ENCODE measurements at regions not wholly inside any gene's neighbourhood (a gene's known extent, or its start where the extent isn't known, plus 50 kb on each side); places are given as distances from the start of the nearest gene placed in this dataset.

DNA sequence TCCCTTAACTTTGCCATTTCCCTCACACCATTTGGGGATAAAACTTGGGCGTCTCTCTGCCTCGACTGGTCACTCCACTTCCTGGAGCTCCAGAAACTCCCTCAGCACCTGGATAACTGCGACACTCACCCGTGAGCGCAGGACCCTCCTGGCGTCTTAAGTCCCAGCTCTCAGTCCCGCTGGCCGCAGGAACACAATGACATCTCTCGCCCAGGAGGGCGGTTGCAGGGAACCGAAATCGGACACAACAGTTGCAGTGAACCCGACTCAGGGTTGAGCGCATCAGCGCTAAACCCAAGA lies 370.9 kb upstream of the SMIM31 start:
- POLR2A ChIA-PET: no interaction called here
- CTCF ChIA-PET: no interaction called here
- TF ChIP-seq CTCF (IDR thresholded peaks at IDR 0.05; ENCODE audit: control extremely low read depth, extremely low read depth, low read depth, missing control alignments): no peak
- no peak for DNase-seq (ENCODE audit: extremely low spot score)

GRCh38 chr4:164383358-164384220 lies 370.3 kb upstream of the SMIM31 start:
- CTCF ChIA-PET: no interaction called here
- no peak for DNase-seq (ENCODE audit: extremely low spot score)
- POLR2A ChIA-PET: no interaction called here
- TF ChIP-seq CTCF (IDR thresholded peaks at IDR 0.05; ENCODE audit: control extremely low read depth, extremely low read depth, low read depth, missing control alignments): no peak

DNA sequence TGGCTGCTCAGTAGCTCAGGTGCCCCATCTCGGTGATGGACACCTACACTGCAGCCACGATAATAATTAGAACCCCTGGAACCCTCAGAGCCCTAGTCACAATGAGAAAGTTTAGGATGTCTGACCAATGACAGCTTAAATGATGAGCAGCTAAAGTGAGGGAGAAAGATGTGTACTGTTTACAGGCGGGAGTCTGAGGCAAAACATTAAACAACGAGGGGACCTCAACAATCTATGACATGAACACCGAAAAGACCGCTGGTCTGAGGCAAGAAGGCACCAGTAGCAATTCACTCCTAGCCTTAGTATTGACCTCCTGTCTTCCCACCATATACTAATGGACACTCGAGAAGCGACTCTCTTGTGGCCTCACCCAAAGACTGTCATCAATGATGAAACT lies 369.5 kb upstream of the SMIM31 start:
- no peak for DNase-seq (ENCODE audit: extremely low spot score)
- ChIA-PET CTCF (no interaction called here), POLR2A (no interaction called here)
- no peak for TF ChIP-seq CTCF (IDR thresholded peaks at IDR 0.05; ENCODE audit: control extremely low read depth, extremely low read depth, low read depth, missing control alignments)

GRCh38 chr4:164396439-164396838 lies 357.5 kb upstream of the SMIM31 start:
- POLR2A ChIA-PET: no interaction called here
- CTCF ChIA-PET: interaction anchor here (1.0 kb wide), 1 partner anchor 48 kb away, joined by 3 read pairs; no protein-coding TSS in a partner anchor
- no peak for TF ChIP-seq CTCF (IDR thresholded peaks at IDR 0.05; ENCODE audit: control extremely low read depth, extremely low read depth, low read depth, missing control alignments)
- DNase-seq (ENCODE audit: extremely low spot score): no peak

GRCh38 chr4:164402554-164402953 lies 351.4 kb upstream of the SMIM31 start:
- CTCF ChIA-PET: no interaction called here
- no peak for TF ChIP-seq CTCF (IDR thresholded peaks at IDR 0.05; ENCODE audit: control extremely low read depth, extremely low read depth, low read depth, missing control alignments)
- POLR2A ChIA-PET: no interaction called here
- DNase-seq (ENCODE audit: extremely low spot score): no peak

GRCh38 chr4:164405774-164406173 lies 348.2 kb upstream of the SMIM31 start:
- TF ChIP-seq CTCF (IDR thresholded peaks at IDR 0.05; ENCODE audit: control extremely low read depth, extremely low read depth, low read depth, missing control alignments): no peak
- DNase-seq (ENCODE audit: extremely low spot score): no peak
- POLR2A ChIA-PET: no interaction called here
- CTCF ChIA-PET: no interaction called here

Data from GM10248 (cell line).